GM21619 (cell line): ENCODE measurements at regions not wholly inside any gene's neighbourhood (a gene's known extent, or its start where the extent isn't known, plus 50 kb on each side); places are given as distances from the start of the nearest gene placed in this dataset.
"Not testable (repeated sequence)": the region's sequence is repeated elsewhere in the genome, so short reads cannot be mapped to it uniquely, and the experiment has no call there.

Source experiments
- ATAC-seq: cut with Tn5 transposase; IDR thresholded peaks from one replicate; pipeline ENCODE4 v1.9.1; 2021; ENCODE audit not compliant: unreplicated experiment

DNA sequence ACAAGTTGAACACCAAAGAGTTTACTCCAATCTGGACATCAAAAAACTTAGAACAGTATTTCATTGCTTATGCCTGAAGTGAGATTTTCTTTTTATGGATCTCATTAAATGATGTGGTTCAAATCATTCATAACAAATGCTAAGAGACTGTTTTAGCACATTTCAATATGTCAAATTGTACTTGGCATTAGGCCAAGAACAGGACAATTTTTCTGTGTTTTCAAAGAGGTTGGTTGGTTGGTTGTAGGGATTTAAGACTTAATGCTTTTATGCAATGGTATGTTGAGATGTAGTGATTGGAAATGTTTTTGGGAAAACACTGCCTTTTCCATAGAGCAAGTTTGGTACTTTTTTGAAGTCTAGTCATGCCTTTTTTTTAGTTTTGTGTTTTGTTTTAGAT is 510.4 kb downstream of the ZNF674 start:
- no peak for ATAC-seq

DNA sequence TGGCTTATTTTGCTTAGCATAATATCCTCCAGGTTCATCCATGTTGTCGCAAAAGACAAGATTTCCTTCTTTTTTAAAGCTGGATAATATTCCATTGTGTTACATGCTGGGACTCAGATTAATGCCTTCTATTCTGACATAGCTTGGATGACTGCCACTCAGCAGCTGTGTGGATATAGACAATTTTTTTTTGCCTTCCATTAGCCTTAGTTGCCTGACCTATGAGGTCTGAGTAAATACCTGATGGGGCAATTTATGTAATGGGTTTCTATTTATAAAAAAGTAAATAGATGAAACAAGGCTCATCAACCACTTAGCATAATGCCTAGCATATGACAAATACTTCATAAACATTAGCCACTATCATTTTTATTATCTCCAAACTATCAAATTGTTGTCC is 515.4 kb downstream of the ZNF674 start:
- ATAC-seq: no peak

DNA sequence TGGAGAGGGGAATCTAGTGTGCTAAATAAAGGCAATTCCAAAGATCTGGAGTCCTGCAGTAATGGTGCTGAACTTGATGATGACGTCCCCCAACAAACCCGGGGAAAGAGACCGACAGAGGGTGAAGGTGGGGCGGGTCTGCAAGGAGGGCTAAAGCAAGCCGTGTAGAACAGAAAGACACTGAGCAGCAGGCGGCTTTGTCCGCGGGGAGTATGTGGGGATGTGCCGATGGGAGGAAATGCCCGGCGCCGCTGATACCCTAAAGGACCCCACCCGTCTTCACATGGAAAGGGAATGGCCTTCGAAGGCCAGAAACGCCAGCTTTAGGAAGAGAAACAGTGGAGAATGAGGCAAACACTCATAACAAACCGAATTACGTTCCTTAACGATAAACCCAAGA is 528.9 kb downstream of the ZNF674 start:
- no peak for ATAC-seq

DNA sequence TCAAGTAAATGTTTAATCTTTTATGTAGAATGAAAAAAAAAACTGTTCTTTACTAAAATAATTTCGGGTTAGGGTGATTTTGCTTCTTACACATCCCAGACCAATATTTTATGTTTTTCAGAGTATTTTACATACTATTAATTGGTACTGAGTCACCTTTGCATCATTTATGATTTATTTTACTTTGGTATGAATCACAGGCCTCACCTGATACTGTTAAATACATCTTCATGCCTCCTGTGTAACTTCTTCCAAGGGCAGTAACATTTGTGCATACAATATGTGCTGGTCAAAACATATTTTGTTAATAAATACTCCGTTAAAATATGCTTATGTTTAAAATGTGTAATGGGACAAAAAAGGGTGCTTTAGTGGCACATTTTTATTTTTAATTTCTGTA is 529.6 kb downstream of the ZNF674 start:
- ATAC-seq: no peak

DNA sequence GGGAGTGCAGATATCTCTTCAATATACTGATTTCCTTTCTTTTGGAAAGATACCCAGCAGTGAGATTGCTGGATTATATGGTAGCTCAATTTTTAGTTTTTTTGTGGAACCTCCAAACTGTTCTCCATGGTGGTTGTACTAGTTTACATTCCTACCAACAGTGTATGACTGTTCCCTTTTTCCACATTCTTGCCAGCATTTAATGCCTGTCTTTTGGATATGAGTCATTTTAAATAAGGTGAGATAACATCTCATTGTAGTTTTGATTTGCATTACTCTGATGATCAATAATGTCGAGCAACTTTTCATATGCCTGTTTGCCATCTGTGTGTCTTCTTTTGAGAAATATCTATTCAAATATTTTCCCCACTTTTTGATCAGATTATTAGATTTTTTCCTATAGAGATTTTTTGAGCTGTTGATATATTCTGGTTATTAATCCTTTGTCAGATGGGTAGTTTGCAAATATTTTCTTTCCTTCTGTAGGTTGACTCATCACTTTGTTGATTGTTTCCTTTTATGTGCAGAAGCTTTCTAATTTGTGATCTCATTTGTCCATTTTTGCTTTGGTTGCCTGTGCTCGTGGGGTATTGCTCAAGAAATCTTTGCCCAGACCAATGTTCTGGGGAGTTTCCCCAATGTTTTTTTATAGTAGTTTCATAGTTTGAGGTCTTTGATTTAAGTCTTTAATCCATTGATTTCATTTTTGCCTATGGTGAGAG is 552.7 kb downstream of the ZNF674 start:
- ATAC-seq: no peak

DNA sequence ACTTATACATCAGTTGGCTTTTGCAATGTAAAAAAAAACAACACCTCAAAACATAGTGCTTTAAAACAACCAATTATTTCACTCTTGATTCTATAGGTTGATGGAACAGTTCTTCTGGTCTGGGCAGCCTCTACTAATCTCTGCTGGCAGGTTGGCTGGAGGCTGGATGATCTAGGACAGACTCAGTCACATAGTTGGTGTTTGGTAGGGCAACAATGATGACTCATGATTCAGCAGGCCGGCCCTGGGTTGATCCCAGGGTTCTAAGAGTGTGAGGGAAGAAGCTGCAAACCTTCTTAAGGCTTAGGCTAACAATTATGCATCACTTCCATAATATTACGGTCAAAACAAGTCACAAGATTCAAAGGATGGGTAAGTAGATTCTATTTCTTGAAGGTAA is 558.2 kb downstream of the ZNF674 start:
- no peak for ATAC-seq

DNA sequence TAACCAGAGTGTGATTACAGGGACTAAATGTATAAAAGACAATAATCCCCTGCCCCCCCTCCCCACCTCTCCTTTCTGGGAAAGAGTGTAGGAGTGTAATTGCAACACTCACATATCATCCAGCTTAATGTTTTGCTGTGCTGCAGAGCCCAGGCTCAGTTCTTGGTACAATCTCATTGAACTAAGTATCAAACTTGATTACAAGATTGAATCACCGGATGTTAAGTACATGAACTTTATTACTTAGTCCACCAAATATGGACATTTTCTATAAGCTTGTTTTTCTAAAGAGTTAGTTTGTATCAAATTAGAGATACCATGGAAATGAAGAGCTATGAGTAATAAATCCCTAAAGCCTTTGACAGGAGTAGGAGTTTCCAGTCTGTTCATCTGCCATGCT is 559.1 kb downstream of the ZNF674 start:
- ATAC-seq: no peak

DNA sequence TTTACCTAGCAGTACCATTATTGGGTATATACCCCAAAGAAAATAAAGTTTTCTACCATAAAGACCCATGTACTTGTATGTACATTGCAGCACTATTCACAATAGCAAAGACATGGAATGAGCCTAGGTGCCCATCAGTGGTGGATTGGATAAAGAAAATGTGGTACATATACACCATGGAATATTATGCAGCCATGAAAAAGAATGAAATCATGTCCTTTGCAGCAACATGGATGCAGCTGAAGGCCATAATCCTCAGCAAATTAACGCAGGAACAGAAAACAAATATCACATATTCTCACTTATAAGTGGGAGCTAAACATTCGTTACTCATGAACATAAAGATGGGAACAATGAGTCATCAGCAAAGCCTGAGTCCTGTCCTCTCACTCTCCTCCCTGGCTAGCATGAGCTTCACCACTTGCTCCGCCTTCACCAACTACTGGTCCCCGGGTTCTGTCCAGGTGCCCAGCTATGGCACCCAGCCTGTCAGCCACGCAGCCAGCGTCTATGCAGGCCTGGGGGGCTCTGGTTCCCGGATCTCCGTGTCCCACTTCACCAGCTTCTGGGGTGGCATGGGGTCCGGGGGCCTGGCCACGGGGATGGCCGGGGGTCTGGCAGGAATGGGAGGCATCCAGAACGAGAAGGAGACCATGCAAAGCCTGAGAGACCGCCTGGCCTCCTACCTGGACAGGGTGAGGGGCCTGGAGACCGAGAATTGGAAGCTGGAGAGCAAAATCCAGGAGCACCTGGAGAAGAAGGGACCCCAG is 562.1 kb downstream of the ZNF674 start:
- ATAC-seq: not testable (repeated sequence)

DNA sequence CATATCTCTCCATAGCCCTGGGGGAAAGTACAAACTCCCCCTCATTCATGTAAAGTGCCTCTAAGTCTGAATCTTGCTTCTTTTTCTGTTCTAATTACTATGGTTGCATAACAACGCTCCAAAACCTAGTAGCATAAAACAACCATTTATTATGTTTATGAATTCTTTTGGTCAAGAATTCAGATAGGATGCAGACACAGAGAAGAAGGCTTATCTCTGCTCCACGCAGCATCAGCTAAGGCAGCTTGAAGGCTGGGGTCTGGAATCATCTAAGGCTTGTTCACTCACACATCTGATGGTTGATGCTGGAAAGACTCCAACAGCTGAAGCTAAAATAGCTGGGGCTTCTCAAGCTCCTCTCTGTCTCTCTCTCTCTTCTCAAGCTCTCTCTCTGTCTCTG is 564.5 kb downstream of the ZNF674 start:
- ATAC-seq: no peak

DNA sequence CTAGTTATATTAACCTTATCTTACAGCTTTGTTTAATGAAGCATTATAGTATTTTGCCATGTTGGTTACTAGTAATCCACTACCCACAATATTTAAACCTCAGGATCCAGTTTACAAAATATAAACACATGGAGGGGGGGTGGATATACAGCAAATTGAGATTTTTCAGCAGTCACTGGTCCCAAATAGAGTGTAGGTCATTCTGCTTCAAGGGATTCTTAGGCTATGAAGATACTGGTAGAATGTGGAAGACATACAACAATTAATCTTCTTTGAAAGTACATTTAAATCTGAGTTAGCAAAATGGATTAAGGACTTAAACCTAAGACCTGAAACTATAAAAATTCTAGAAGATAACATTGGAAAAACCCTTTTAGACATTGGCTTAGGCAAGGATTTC is 569.6 kb downstream of the ZNF674 start:
- ATAC-seq: no peak

DNA sequence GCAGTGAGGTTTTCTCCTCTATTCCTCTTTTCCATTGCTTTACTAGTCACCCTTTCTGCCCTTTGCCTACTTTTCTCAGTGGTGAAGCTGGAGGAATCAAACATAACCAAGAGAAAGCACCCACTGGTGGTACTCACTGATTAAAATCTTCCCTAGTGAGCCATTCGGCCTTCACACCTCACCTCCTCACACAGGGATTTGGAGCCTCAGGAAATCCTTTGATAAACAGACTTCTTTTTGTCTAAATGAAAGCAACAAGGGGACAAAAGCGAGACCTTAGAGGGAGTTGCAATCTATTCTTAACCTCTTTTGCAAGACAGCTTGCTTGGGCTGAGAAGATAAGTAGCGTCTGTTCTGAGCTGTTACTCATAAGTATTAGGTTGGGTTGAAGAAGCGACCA is 572.6 kb downstream of the ZNF674 start:
- no peak for ATAC-seq

DNA sequence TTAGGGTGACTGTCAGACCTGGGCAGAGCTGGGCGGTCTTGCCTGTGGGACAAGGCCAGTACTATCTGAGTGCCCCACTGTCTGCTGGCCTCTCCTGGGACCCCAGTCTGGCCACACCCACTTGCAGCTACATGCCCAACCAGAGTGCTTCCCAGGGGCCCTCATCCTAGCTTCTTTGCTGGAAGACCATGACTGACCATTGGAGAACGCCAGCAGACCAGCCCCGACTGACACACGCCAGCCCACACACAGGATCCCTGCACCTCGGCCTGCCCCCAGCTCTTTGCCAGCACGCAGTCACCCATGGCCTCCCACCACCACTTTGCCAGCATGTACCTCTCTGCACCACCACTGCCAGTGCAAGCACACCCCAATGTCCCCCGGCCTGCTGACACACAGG is 585.7 kb downstream of the ZNF674 start:
- no peak for ATAC-seq

DNA sequence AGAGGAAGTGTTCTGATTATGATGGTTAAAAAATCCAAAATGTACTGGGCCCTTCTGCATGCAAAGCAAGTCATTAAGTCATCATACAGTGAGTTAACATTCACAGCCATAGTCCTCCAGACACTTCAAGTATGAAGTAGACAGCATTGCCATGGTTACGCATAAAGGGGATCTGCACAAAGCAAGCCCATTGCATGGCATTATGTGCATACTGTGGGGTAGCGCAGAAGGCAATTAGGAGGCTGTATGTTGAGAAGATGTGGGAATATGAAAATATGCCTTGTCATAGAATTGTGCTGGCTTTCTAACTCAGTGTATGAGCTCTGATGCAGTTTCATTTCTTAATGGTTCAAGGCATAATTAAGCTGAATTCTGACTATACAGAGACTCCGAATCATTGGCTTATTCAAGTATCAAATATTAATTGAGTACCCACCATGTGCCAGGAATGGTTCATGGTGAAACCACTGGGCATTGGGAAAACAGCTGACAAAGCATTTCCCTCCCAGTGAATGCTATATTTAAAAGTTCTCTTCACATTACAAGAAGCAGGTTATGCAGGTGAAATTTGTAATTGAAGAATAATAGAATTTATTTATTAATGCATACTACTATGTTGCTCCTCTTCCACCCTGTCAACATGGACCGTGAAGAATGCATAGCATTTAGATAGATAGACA is 588.9 kb downstream of the ZNF674 start:
- no peak for ATAC-seq

DNA sequence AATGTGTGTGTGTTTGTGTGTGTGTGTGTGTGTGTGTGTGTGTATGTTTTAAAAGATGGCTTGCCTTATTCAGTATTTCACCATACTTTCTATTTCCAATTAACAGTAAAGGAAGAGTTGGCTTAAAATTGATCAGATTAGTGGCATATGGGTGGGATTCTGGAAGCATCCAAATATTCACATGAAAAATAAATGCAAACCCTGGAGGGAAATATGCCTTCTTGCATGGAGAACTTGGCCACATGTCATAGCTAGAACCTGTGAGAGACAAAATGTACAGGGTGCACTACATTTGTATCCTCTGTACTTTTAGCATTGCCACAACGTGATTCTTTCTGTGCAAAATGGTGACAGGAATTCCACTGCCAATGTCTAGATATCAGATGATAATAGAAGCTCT is 589.6 kb downstream of the ZNF674 start:
- ATAC-seq: no peak

DNA sequence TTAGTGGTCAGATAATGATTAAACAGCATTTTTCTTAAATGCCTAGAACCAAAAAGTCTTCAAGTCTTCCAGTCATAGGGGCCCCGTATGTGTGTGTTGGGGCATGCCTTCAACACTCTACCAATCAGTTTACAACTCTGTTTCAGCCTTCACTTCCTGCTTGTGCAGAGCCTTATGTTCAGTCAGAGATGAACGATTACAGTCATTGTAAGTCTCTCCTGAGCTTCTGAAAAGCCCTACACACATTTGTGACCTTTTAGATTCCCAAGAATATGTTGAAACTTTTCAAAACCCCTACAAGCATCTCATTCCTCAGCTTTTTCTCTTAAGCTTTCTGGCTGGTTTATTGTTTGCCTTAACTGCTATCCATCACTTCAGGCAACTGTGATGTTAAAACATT is 591.2 kb downstream of the ZNF674 start:
- ATAC-seq: no peak

DNA sequence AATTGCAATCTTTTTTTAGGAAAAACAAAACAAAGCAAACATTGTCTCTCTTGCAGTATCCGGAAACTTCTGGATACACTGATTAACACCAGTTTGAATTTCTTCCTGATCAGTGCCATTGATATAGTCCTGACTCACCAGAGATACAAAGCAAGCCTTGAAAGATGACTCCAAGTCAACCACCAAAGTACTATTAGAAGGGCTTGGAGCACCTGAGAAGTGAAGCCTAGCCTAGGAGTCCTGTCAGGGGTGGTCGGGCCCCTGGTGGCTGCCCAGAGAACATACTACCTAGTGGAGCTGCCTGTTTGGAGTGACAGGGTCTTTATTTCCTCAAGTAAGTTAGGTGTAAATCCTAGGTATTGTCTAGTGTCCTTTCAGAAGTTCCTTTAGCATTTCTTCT is 593.2 kb downstream of the ZNF674 start:
- ATAC-seq: no peak

DNA sequence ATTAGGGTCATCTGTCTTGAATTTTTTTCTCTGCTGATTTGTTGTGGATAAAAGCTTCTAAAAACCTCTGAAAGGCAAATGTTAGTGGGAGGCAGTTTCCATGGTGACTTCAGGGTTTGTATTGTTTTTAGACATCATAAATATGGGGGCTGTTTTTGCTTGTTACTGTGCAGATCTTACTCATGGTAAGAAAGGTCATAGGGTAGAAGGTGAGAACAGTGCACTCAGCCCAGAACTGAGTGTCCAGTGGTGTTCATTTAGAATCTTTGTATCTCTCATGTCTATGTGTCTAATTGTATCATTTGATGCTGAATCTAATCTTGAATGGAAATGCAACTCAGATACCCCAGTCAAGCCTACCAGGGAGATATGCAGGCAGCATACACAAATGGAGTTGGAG is 609.8 kb downstream of the ZNF674 start:
- no peak for ATAC-seq

DNA sequence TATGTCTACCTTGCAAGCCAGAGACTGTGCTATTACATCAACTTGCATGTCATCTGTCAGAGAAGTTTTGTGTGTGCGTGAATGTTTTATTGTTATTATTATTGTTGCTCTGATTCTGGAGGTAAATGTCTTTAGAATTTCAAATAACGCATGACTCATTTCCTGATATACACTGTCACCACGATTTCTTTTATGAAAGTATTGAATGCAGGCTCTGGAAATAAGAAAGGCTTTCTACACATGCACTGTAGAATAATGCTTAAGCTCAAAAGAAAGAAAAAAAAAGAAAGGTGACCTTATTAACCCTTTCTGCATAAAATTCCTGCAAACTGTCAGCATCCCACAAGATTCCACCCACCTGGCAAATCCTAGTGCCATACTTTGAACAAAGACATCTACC is 632.9 kb downstream of the ZNF674 start:
- ATAC-seq: no peak

DNA sequence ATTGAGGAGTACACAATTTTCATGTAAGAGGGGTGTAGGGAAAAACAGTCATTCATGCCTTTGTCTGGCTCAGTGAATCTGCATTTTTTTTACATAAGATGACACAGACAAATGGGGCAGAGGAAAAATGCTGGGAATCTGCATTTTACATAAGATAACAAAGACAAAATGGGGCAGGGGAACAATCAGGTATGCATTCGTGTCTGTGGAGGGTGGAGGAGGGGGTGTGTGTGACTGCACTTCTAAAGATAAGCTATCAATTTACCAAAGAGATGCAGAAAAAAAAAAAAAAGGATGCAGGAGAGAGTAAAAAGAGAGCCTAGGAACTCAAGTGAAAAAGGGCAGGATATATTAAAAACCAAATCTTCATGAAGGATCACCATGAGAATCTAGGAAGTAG is 637.4 kb downstream of the ZNF674 start:
- no peak for ATAC-seq

DNA sequence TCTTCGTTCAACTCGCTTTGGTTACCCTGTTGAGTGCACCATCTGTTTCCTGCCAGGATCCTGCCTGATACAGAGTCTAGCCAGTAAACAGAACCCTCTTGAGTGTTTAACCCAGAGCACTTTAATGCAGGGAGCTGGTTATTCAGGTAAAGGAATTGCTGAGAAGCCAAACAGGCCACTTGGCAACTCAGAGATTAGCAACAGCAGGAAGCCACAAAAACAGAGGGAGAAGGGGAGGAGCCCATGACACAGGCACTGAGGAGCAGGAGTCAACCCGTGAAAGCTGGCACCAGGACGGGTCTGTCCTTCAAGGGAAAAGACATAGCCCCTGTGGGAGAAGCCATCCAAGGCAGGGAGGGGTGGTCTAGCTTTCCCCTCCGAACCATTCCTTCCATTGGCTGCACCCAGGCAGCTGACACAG is 641.4 kb downstream of the ZNF674 start:
- ATAC-seq: no peak

DNA sequence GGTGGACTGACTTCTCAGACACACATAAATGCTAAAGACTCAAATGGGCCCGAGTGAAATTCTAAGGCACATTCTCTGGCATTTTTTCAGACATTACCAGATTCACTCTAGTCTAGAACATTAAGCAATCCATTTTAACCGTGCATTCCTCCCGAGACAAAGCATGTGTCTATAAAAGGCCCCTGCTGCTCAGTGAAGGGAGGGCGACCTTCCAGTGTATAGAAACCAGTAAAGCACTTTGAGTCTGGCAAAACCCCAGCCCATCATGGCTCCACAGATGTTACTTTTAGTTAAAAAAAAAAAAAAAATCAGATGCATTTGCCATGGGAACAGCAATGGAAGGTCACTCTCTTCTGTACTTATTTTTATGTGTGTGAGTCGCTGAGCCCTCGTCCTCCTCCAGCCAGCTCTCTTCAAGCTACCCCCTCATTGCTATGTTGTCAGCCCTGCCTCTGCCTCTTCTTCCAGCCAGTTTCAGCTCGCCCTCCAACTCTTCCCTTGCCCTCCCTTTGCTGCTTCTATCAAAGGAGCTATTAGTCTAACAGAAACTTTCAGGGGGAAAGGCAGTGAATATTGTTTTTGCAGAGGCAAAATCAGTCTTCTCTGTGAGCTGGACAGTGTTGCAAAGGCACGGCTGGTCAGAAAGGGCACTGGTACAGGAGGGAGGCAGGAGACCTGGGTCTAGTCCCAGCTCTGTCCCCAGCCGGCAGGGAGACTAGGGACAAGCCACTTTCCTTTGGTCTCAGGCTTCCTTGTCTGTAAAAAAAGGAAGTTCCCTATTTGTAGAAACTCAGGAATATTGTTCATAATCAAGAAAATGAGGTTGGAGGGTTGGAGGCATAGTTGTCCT is 644.2 kb downstream of the ZNF674 start:
- ATAC-seq: no peak
